Dendritic cell treated with granulocyte-macrophage colony-stimulating factor and Interleukin-4, amounts not matched to agents 40 ng/mL and 50 ng/mL, for 4 days (primary cell): ENCODE measurements at regions not wholly inside any gene's neighbourhood (a gene's known extent, or its start where the extent isn't known, plus 50 kb on each side); places are given as distances from the start of the nearest gene placed in this dataset.

Experiments
- H3K27ac Mint-ChIP-seq: one replicate; pipeline ENCODE4 v1.8.0; 2022; ENCODE audit warnings: mild to moderate bottlenecking, mixed read lengths
- H3K27me3 Mint-ChIP-seq: one replicate; pipeline ENCODE4 v1.8.0; 2022; ENCODE audit warnings: mild to moderate bottlenecking, mixed read lengths
- H3K36me3 Mint-ChIP-seq: one replicate; pipeline ENCODE4 v1.8.0; 2022; ENCODE audit warnings: low read depth, mixed read lengths
- H3K4me1 Mint-ChIP-seq: one replicate; pipeline ENCODE4 v1.8.0; 2022; ENCODE audit warnings: low read depth, mixed read lengths
- H3K4me3 Mint-ChIP-seq: one replicate; pipeline ENCODE4 v1.8.0; 2022; ENCODE audit warnings: mild to moderate bottlenecking, moderate library complexity, mixed read lengths
- H3K9me3 Mint-ChIP-seq: one replicate; pipeline ENCODE4 v1.8.0; 2022; ENCODE audit warnings: mixed read lengths
- intact Hi-C: fragments of 100-400 bp; cut with micrococcal nuclease; formaldehyde crosslinking; loops from one replicate; pipeline ENCODE4 v1.15.0; 2022

DNA sequence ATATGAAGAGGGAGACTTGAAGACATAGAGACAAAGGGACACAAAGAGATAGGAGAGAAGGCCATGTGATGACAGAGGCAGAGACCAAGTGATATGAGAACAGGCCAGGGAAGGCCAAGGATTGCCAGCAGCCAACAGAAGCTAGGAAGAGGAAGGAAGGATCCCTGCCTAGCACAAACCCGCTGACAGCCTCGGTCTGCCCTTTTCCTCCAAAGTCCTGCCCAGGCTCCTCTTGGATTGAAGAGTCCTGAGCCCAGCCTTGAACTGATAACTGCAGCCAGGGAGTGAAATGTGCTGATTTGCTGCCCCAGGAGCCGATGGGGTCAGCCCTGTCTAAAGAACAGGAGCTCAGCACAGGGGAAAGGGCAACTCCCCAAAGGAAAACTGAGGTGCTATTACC lies 76.6 kb downstream of the MCFD2 start:
- no peaks in the 10 kb centered on the region for H3K9me3 Mint-ChIP-seq
- no peaks in the 10 kb centered on the region for H3K36me3 Mint-ChIP-seq
- H3K27ac Mint-ChIP-seq, result no peak overlapping the region
- intact Hi-C loops, result no loop called here
- no peak overlapping the region for H3K4me3 Mint-ChIP-seq
- peaks cover 7% of the 10 kb centered on the region for H3K27me3 Mint-ChIP-seq
- peaks cover 8% of the 10 kb centered on the region for H3K4me1 Mint-ChIP-seq

DNA sequence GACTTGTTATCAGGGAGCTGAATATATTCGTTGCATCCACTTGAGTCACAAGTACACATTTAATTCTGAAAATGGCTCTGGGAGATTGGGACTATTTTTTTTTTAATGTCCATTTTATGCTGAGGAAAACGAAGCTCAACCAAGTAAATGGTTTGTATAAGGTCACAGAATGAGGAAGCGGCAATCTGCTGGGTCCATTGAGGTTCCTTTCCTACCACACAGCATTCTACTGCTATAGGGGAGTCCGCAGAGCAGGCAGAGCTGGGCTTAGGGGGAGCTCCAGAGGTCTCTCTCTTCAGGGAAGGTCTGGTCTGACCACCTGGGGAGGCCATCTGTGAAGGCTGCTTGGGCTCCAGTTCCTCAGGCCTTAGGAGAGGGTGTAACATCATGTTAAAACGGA lies 77.9 kb downstream of the MCFD2 start:
- no peak overlapping the region for H3K4me3 Mint-ChIP-seq
- H3K27me3 Mint-ChIP-seq, result peaks cover 7% of the 10 kb centered on the region
- H3K27ac Mint-ChIP-seq, result no peak overlapping the region
- peaks cover 8% of the 10 kb centered on the region for H3K4me1 Mint-ChIP-seq
- H3K9me3 Mint-ChIP-seq, result no peaks in the 10 kb centered on the region
- intact Hi-C loops, result no loop called here
- H3K36me3 Mint-ChIP-seq, result no peaks in the 10 kb centered on the region

DNA sequence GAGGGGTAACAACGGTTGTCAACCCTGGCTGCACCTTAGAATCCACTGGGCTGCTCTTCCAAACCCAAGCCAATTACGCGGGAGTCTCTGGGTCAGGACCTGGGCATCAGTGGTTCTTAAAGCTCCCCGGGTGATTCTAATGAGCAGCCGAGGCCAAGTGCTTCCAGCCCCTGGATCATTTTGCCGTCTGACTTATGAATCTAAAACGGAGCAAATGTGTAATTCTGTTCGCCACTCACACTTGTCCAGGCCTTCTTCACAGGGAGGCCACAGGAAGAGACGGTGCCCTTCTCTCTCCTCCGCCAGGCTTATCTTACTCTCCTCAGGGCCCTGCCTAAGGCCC lies 78.5 kb downstream of the MCFD2 start:
- no peak overlapping the region for H3K4me3 Mint-ChIP-seq
- no peaks in the 10 kb centered on the region for H3K36me3 Mint-ChIP-seq
- H3K9me3 Mint-ChIP-seq, result no peaks in the 10 kb centered on the region
- peaks cover 7% of the 10 kb centered on the region for H3K27me3 Mint-ChIP-seq
- intact Hi-C loops, result no loop called here
- peaks cover 8% of the 10 kb centered on the region for H3K4me1 Mint-ChIP-seq
- no peak overlapping the region for H3K27ac Mint-ChIP-seq

DNA sequence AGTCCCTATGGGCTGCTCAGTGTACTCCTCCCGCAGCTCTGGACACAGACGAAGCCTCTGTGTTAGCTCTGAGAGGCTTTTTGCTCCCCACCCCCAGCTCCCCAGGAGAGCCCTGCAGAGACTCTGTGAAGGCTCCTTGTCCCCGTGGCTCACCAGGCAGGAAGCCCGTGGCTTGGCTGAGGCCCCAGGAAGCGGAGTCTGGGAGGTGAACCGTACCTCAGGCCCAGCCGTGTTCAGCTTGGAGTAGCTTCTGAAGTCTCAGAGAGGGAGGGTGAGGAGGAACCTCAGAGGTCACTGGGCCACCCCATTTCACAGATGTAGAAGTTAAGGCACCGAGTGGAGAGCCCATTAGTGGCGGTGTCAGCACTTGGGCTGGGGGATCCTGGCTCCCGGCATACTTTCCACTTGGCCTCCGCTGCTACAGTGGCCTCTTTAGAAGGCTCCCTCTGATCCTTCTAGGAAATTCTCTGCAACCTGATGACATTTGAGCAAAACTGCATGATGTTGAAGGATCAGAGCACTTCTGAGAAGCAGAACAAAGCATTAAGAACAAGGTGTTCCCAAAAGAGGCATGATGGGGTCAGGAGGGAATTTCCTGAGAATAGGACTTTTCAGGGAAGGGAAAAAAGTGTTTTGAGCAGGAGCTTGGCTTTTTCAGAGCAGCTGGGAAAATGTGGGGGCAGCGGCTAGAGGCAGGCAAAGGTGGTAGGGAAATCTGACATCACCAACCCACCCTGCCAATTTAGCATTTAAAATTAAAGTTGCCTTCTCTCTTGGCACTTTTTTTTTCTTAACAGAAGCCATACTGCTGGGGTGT lies 79.1 kb downstream of the MCFD2 start:
- Mint-ChIP-seq H3K4me3 (no peak overlapping the region), H3K27ac (no peak overlapping the region), H3K9me3 (no peaks in the 10 kb centered on the region), H3K4me1 (peaks cover 2% of the 10 kb centered on the region), H3K36me3 (no peaks in the 10 kb centered on the region), H3K27me3 (peaks cover 7% of the 10 kb centered on the region)
- intact Hi-C loops, result no loop called here

DNA sequence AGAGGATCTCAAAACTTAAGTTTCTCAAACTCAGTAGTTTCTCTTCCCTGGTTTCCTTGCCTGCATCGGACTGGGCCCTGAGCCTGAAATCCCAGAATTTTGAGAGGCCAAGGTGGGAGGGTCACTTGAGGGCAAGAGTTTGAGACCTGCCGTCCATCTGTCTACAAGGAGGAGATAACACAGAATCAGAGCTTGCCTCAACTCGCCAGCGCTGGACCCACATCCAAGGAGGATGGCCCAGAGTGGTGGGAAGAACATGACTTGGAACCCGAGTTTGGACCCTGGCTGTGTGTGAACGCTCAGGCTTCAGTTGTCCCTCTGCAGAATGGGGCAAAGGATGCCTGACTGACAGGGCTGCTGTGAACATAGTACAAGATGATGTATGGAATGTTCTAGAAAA lies 80.1 kb downstream of the MCFD2 start:
- no peaks in the 10 kb centered on the region for H3K9me3 Mint-ChIP-seq
- H3K4me3 Mint-ChIP-seq, result no peak overlapping the region
- no peaks in the 10 kb centered on the region for H3K36me3 Mint-ChIP-seq
- H3K27me3 Mint-ChIP-seq, result peaks cover 6% of the 10 kb centered on the region
- no peak overlapping the region for H3K27ac Mint-ChIP-seq
- intact Hi-C loops, result no loop called here
- H3K4me1 Mint-ChIP-seq, result no peaks in the 10 kb centered on the region

DNA sequence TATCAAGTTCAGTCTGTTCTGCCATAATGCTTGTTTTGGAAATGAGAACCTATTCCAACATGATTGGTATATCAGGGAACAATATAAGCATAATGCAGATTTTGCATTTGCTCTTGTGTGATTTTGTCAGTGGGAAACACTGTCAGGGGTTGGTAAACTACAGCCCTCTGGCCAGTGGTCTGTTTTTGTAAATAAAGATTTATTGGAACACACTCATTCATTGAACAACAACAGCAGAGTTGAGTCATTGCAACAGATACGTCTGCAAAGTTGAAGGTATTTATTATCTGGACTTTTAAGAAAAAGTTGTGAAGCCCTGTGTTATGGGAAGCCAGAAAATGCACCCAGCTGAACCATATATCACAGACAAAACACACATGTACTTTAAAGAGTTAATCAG lies 83.1 kb downstream of the MCFD2 start:
- Mint-ChIP-seq H3K9me3 (peaks cover 5% of the 10 kb centered on the region), H3K4me3 (no peak overlapping the region), H3K27ac (no peak overlapping the region), H3K4me1 (no peaks in the 10 kb centered on the region), H3K27me3 (no peaks in the 10 kb centered on the region), H3K36me3 (no peaks in the 10 kb centered on the region)
- intact Hi-C loops, result no loop called here

- no peak overlapping the region for H3K4me3 Mint-ChIP-seq
- H3K27me3 Mint-ChIP-seq, result peaks cover 1% of the 10 kb centered on the region
- no peaks in the 10 kb centered on the region for H3K4me1 Mint-ChIP-seq
- H3K27ac Mint-ChIP-seq, result no peak overlapping the region
- peaks cover 5% of the 10 kb centered on the region for H3K9me3 Mint-ChIP-seq
- intact Hi-C loops, result no loop called here
- no peaks in the 10 kb centered on the region for H3K36me3 Mint-ChIP-seq
These were observed 83.7 kb downstream of the MCFD2 start for GRCh38 chr2:46831869-46832265.

GRCh38 chr2:46831051-46831868 lies 84.3 kb downstream of the MCFD2 start:
- H3K4me1 Mint-ChIP-seq, result no peaks in the 10 kb centered on the region
- no peaks in the 10 kb centered on the region for H3K36me3 Mint-ChIP-seq
- H3K9me3 Mint-ChIP-seq, result peaks cover 5% of the 10 kb centered on the region
- H3K27me3 Mint-ChIP-seq, result peaks cover 1% of the 10 kb centered on the region
- intact Hi-C loops, result no loop called here
- H3K27ac Mint-ChIP-seq, result no peak overlapping the region
- no peak overlapping the region for H3K4me3 Mint-ChIP-seq

DNA sequence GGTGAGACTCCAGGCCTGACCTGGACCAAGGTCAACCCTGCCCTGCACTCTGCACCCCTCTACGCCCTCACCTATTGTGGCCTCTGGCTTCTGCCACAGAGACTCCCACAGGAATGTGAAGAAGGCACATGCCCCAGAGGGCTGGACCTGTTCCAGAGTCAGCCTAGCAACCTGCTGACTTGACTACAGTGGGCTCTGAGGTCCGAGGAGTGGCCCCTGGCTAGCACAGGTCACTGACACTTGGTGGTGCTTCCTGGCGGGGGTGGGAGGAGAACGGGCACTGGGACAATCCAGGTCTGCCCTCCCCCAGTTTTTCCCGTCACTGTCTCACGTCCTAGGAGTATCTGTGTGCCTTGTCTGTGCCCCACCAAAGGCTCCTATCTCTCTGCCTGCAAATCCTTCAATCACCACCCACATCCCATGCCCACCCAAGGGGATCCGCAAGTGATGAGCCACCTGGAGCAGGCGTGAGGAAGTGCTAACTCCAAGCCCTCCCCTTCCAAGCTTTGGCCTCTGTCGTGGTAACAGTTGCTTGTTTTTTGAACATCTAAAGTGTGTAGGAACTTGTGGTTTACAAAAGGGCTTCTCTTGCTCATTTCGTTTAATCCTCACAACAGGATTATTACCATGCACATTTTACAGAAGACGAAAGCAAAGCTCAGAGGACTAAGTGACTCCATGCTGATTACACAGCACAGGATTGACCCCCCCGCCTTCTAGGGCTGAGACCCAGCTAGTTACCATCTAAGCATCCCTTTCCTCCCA lies 86.2 kb downstream of the MCFD2 start:
- no peak overlapping the region for H3K4me3 Mint-ChIP-seq
- H3K4me1 Mint-ChIP-seq, result no peaks in the 10 kb centered on the region
- H3K36me3 Mint-ChIP-seq, result no peaks in the 10 kb centered on the region
- H3K9me3 Mint-ChIP-seq, result peaks cover 5% of the 10 kb centered on the region
- H3K27ac Mint-ChIP-seq, result no peak overlapping the region
- H3K27me3 Mint-ChIP-seq, result peaks cover 1% of the 10 kb centered on the region
- intact Hi-C loops, result no loop called here

DNA sequence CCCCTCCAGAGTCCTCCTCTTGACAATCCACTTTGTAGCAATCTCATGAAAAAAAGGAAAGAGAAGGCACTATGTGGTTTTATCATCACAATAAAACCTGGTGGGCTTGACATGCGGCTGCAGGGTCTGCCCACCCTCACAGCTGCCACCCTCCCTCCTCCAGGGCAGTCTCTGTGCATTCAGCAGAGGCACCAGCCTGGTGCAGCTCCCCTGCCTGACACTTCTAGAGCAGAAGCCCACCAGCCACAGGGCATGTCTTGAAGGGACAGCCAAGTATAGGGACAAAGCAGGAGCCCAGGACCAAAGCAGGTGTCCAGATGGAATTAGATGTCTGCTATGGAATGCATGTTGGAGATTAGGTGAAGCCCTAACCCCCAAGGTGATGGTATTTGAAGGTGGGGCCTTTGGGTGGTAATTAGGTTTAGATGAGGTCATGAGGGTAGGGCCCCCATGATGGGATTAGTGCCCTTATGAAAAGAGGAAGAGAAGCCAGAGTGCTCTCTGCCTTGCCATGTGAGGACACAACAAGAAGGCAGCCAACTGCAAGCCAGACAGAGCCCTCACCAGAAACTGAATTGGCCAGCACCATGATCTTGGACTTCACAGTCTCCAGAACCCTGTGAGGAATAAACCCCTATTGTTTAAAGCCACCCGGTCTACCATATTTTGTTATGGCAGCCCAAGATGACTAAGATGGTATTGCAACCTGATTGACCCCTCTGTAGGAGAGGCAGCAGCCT lies 86.9 kb downstream of the MCFD2 start:
- H3K27me3 Mint-ChIP-seq, result peaks cover 1% of the 10 kb centered on the region
- peaks cover 5% of the 10 kb centered on the region for H3K9me3 Mint-ChIP-seq
- H3K36me3 Mint-ChIP-seq, result no peaks in the 10 kb centered on the region
- H3K4me1 Mint-ChIP-seq, result no peaks in the 10 kb centered on the region
- intact Hi-C loops, result no loop called here
- H3K4me3 Mint-ChIP-seq, result no peak overlapping the region
- H3K27ac Mint-ChIP-seq, result no peak overlapping the region

- Mint-ChIP-seq H3K36me3 (no peaks in the 10 kb centered on the region), H3K9me3 (peaks cover 5% of the 10 kb centered on the region), H3K4me1 (no peaks in the 10 kb centered on the region), H3K27me3 (peaks cover 1% of the 10 kb centered on the region), H3K4me3 (no peak overlapping the region), H3K27ac (no peak overlapping the region)
- intact Hi-C loops, result no loop called here
These were observed 87.5 kb downstream of the MCFD2 start for GRCh38 chr2:46828135-46828438.

DNA sequence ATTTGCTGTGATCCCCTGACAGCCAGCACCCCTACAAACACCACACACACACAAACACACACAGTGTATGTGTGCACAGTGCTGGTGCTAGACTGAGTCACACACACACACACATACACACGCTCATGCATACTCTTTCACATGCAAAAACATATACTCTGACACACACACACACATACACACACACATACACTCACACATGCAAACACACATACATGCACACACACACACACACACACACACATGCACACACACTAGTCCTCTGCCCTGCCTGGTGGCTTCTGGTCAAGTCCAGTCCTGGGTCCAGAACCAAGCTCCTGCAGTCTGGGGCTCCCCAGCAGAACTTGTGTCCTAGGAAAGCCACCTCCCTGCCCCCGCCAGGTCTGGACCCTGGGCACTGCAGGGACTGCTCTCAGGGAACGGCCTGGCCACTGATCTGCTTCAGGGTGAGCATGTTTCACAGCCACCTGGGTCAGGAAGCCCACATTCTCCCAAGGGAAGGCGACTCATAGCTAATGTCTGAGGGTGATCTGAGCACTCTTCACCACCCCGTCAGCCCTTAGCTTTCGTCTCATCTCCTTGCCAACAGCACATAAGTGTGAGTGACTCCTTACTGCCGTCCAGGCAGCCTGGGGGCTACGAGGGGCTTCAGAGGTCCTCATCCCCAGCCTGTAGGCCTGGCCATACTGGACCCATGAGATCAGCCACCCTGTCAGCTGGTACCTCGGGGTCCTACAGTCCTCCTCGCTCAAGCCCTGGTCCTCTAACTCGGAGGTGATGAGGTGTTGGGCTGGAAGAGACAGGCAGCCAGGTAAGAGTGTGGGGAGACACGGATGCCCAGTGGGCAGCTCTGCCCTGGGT lies 88.1 kb downstream of the MCFD2 start:
- Mint-ChIP-seq H3K4me3 (no peak overlapping the region), H3K27ac (no peak overlapping the region), H3K4me1 (no peaks in the 10 kb centered on the region), H3K9me3 (peaks cover 5% of the 10 kb centered on the region), H3K36me3 (no peaks in the 10 kb centered on the region), H3K27me3 (peaks cover 1% of the 10 kb centered on the region)
- intact Hi-C loops, result no loop called here

DNA sequence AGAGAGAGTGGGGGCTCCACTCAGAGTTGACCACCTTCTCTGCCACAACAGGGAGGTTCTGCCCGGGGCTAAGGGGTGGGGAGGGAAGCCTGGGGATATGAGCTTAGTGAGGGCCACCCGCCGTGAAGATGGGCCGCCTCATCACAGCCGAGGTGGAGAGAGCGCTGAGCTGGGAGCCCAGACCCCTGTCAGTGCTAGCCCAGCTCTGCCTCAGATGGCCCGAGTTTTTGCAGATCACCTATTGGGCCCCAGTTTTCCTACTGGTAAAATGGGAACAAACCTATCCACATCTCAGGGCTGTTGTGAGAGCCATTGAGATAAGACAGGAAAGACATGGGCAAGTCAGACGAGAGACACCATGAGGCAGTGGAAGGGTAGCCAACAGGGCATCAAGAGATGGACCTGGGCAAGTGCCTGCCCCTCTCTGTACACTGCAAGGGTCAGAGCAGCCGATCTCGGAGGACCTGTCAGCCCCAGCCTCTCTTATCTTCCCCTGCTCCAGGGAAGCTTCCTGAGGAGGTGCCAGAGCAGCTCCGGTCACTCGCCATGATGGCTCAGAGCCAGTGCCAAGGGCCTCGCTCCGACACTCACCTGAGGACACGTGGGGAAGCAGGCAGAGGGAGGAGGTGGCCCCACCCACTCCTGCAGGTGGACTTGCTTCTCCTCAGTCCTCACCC lies 88.9 kb downstream of the MCFD2 start:
- peak overlapping the region; percentile 9 for H3K27ac Mint-ChIP-seq
- intact Hi-C loops, result no loop called here
- peaks cover 5% of the 10 kb centered on the region for H3K9me3 Mint-ChIP-seq
- no peak overlapping the region for H3K4me3 Mint-ChIP-seq
- no peaks in the 10 kb centered on the region for H3K36me3 Mint-ChIP-seq
- H3K27me3 Mint-ChIP-seq, result peaks cover 1% of the 10 kb centered on the region
- no peaks in the 10 kb centered on the region for H3K4me1 Mint-ChIP-seq
